HepG2 (cell line): ENCODE measurements at regions not wholly inside any gene's neighbourhood (a gene's known extent, or its start where the extent isn't known, plus 50 kb on each side); places are given as distances from the start of the nearest gene placed in this dataset.

ENCODE experiments used
- ATAD3A ChIP-seq: sonication (generic); formaldehyde crosslinking; IDR thresholded peaks from 2 replicates; pipeline ENCODE4 v1.4.0; 2020; ENCODE audit warnings: missing genetic modification reagents
- CTCF ChIP-seq: sonication (generic); formaldehyde crosslinking; IDR thresholded peaks from 2 replicates; pipeline ENCODE4 v1.5.0; 2020; ENCODE audit warnings: mild to moderate bottlenecking, missing genetic modification reagents, moderate library complexity
- EP300 ChIP-seq, 3 experiments: sonication (generic) in 1 of 3; formaldehyde crosslinking in 1 of 3; IDR thresholded peaks; 2 replicates each; pipeline versions ENCODE4 v1.5.1 to v1.6.1; 2011 to 2020; ENCODE audit warnings: low read depth in 2 of 3, low read length in 2 of 3, borderline replicate concordance in 1 of 3, improper control_type of control experiment in 1 of 3, mild to moderate bottlenecking in 1 of 3, missing genetic modification reagents in 1 of 3, moderate library complexity in 1 of 3
- FOSL1 ChIP-seq: sonication (generic); formaldehyde crosslinking; IDR thresholded peaks from 2 replicates; pipeline ENCODE4 v1.9.0; 2021; ENCODE audit warnings: missing genetic modification reagents, borderline replicate concordance
- GLI4 ChIP-seq: sonication (generic); formaldehyde crosslinking; IDR thresholded peaks from 2 replicates; pipeline ENCODE4 v1.5.1; 2020; ENCODE audit warnings: missing genetic modification reagents, mild to moderate bottlenecking, moderate library complexity, borderline replicate concordance
- POLR2A ChIP-seq, 2 experiments: IDR thresholded peaks; 2 replicates each; pipeline ENCODE4 v1.6.1; 2011; ENCODE audit warnings: low read depth in 2 of 2, low read length in 2 of 2, mild to moderate bottlenecking in 1 of 2, moderate library complexity in 1 of 2; ENCODE audit not compliant: insufficient read depth in 1 of 2
- PREB ChIP-seq: sonication (generic); formaldehyde crosslinking; IDR thresholded peaks from 2 replicates; pipeline ENCODE4 v1.4.0; 2020; ENCODE audit warnings: missing genetic modification reagents
- ZMYM4 ChIP-seq: sonication (generic); formaldehyde crosslinking; IDR thresholded peaks from 2 replicates; pipeline ENCODE4 v1.8.1; 2023; ENCODE audit warnings: mild to moderate bottlenecking, missing genetic modification reagents
- ZNF121 ChIP-seq: sonication (generic); formaldehyde crosslinking; IDR thresholded peaks from 2 replicates; pipeline ENCODE4 v1.5.0; 2020; ENCODE audit warnings: mild to moderate bottlenecking, missing genetic modification reagents
- ZNF3 ChIP-seq: IDR thresholded peaks from 2 replicates; pipeline ENCODE4 v1.7.0; 2017; ENCODE audit warnings: inconsistent platforms
- ZNF660 ChIP-seq: sonication (generic); formaldehyde crosslinking; IDR thresholded peaks from 2 replicates; pipeline ENCODE4 v1.5.1; 2020; ENCODE audit warnings: mild to moderate bottlenecking, low read depth, missing genetic modification reagents, borderline replicate concordance
- ZSCAN22 ChIP-seq: sonication (generic); formaldehyde crosslinking; IDR thresholded peaks from 2 replicates; pipeline ENCODE4 v1.4.0; 2020; ENCODE audit warnings: mild to moderate bottlenecking, missing genetic modification reagents

- TF ChIP-seq FOSL1 (CRISPR knock-in tag) (no peak), ZNF121 (CRISPR knock-in tag) (no peak), ZNF3 (CRISPR knock-in tag) (no peak), POLR2A (IDR thresholded peaks at IDR 0.05; ENCODE audit: insufficient read depth in 1 of 2, low read depth in 2 of 2, low read length in 2 of 2) (no peak), ZMYM4 (CRISPR knock-in tag) (no peak), ATAD3A (CRISPR knock-in tag) (no peak), PREB (no peak), CTCF (CRISPR knock-in tag) (no peak), ZSCAN22 (no peak), ZNF660 (CRISPR knock-in tag) (no peak), GLI4 (no peak), EP300 (IDR thresholded peaks at IDR 0.05; ENCODE audit: low read depth in 2 of 2, low read length in 2 of 2) (no peak), EP300 (CRISPR knock-in tag; IDR thresholded peaks at IDR 0.05; ENCODE audit: borderline replicate concordance) (no peak)
Observed at GRCh38 chr2:2832657-2833056, 501.6 kb upstream of the MYT1L start.
